ENCODE measurements at regions not wholly inside any gene's neighbourhood (a gene's known extent, or its start where the extent isn't known, plus 50 kb on each side); places are given as distances from the start of the nearest gene placed in this dataset.

GRCh38 chr5:61768692-61769281, 436.7 kb downstream of the ZSWIM6 start:
- Histone ChIP-seq H3K4me1 (no peaks in the 10 kb centered on the region), H3K27ac (no peak overlapping the region), H3K36me3 (no peaks in the 10 kb centered on the region), H3K27me3 (no peaks in the 10 kb centered on the region), H3K9me3 (no peaks in the 10 kb centered on the region), H3K4me3 (no peak overlapping the region)
- peak in 4 of 6 experiments; percentile 34 to 85 (median 78) for TF ChIP-seq CTCF (IDR thresholded peaks at IDR 0.05)
- TF ChIP-seq POLR2A (IDR thresholded peaks at IDR 0.05): no peak
- DNase-seq: peak in 1 of 3 donors; percentile 61

GRCh38 chr5:61771062-61771461, 439.0 kb downstream of the ZSWIM6 start:
- no peak for TF ChIP-seq CTCF (IDR thresholded peaks at IDR 0.05)
- no peak for TF ChIP-seq POLR2A (IDR thresholded peaks at IDR 0.05)
- Histone ChIP-seq H3K4me1 (no peaks in the 10 kb centered on the region), H3K9me3 (no peaks in the 10 kb centered on the region), H3K27ac (no peak overlapping the region), H3K4me3 (no peak overlapping the region), H3K36me3 (no peaks in the 10 kb centered on the region), H3K27me3 (no peaks in the 10 kb centered on the region)
- DNase-seq: no peak

GRCh38 chr5:61771808-61772207, 439.8 kb downstream of the ZSWIM6 start:
- Histone ChIP-seq H3K9me3 (no peaks in the 10 kb centered on the region), H3K27ac (no peak overlapping the region), H3K4me3 (no peak overlapping the region), H3K4me1 (no peaks in the 10 kb centered on the region), H3K27me3 (no peaks in the 10 kb centered on the region), H3K36me3 (no peaks in the 10 kb centered on the region)
- no peak for DNase-seq
- TF ChIP-seq POLR2A (IDR thresholded peaks at IDR 0.05) (no peak), CTCF (IDR thresholded peaks at IDR 0.05) (no peak)

GRCh38 chr5:61775901-61776300, 443.8 kb downstream of the ZSWIM6 start:
- Histone ChIP-seq H3K27me3 (no peaks in the 10 kb centered on the region), H3K9me3 (no peaks in the 10 kb centered on the region), H3K4me3 (no peak overlapping the region), H3K4me1 (no peaks in the 10 kb centered on the region), H3K36me3 (no peaks in the 10 kb centered on the region), H3K27ac (no peak overlapping the region)
- DNase-seq: no peak
- TF ChIP-seq POLR2A (IDR thresholded peaks at IDR 0.05) (no peak), CTCF (IDR thresholded peaks at IDR 0.05) (no peak)

- no peak for DNase-seq
- Histone ChIP-seq H3K4me3 (no peak overlapping the region), H3K9me3 (no peaks in the 10 kb centered on the region), H3K27ac (no peak overlapping the region), H3K36me3 (no peaks in the 10 kb centered on the region), H3K27me3 (no peaks in the 10 kb centered on the region), H3K4me1 (no peaks in the 10 kb centered on the region)
- TF ChIP-seq POLR2A (IDR thresholded peaks at IDR 0.05): no peak
Observed at GRCh38 chr5:61777292-61777691, 445.2 kb downstream of the ZSWIM6 start.

- DNase-seq: no peak
- Histone ChIP-seq H3K36me3 (no peaks in the 10 kb centered on the region), H3K4me3 (no peak overlapping the region), H3K4me1 (no peaks in the 10 kb centered on the region), H3K9me3 (no peaks in the 10 kb centered on the region), H3K27me3 (no peaks in the 10 kb centered on the region), H3K27ac (no peak overlapping the region)
- TF ChIP-seq CTCF (IDR thresholded peaks at IDR 0.05) (no peak), POLR2A (IDR thresholded peaks at IDR 0.05) (no peak)
Observed at GRCh38 chr5:61779743-61780142, 447.7 kb downstream of the ZSWIM6 start.
